Panc1 (cell line): ENCODE measurements at regions not wholly inside any gene's neighbourhood (a gene's known extent, or its start where the extent isn't known, plus 50 kb on each side); places are given as distances from the start of the nearest gene placed in this dataset.

Experiments
- ATAC-seq: fragments of 200-7000 bp; cut with Tn5 transposase; 2 replicates; pipeline ENCODE4 v1.9.1; 2020; ENCODE audit warnings: mild to moderate bottlenecking, moderate library complexity
- BruUV-seq: library from RNA; stranded (reverse); fragments of 400-500 nt; replicated peaks from 2 replicates; lab custom pipeline; 2021; lab: Mats Ljungman, UMichigan
- CTCF ChIA-PET: fragments of 300-600 bp; sonication (Branson Sonifier 250); formaldehyde crosslinking; loops from one replicate; lab custom pipeline; 2022; ENCODE audit warnings: antibody characterized with exemption; lab: Charles Lee
- POLR2A ChIA-PET: fragments of 300-600 bp; sonication (Branson Sonifier 250); formaldehyde crosslinking; loops from one replicate; lab custom pipeline; 2022; ENCODE audit warnings: antibody characterized with exemption; lab: Charles Lee
- DNase-seq: peaks from one replicate; pipeline ENCODE4 v3.0.0-alpha.2; 2010; ENCODE audit warnings: low read depth, low spot score
- H3K27ac ChIP-seq: 2 replicates; pipeline ENCODE4 v1.5.1; 2011; ENCODE audit warnings: mild to moderate bottlenecking, low read length, inconsistent platforms
- H3K27me3 ChIP-seq: fragments of 200-500 bp; sonication (Bioruptor generic); 2 replicates; pipeline ENCODE4 v1.6.0; 2014; ENCODE audit warnings: low read length, inconsistent platforms; ENCODE audit not compliant: control insufficient read depth, insufficient read depth
- H3K36me3 ChIP-seq: fragments of 200-500 bp; sonication (Bioruptor generic); 2 replicates; pipeline ENCODE4 v1.5.1; 2014; ENCODE audit warnings: inconsistent platforms, mild to moderate bottlenecking, low read length, moderate library complexity; ENCODE audit not compliant: control insufficient read depth, insufficient read depth
- H3K4me1 ChIP-seq: 2 replicates; pipeline ENCODE4 v1.5.1; 2011; ENCODE audit warnings: inconsistent platforms, mild to moderate bottlenecking, low read length, moderate library complexity; ENCODE audit not compliant: control insufficient read depth, insufficient read depth
- H3K4me3 ChIP-seq, 2 experiments: 2 replicates each; pipeline ENCODE4 v1.5.1; 2011 to 2012; ENCODE audit warnings: low read depth in 2 of 2, low read length in 2 of 2, mild to moderate bottlenecking in 2 of 2, inconsistent platforms in 1 of 2, moderate library complexity in 1 of 2
- H3K9me3 ChIP-seq: fragments of 200-500 bp; sonication (Bioruptor generic); 2 replicates; pipeline ENCODE4 v1.5.1; 2014; ENCODE audit warnings: low read depth, mild to moderate bottlenecking, inconsistent platforms, low read length, moderate library complexity; ENCODE audit not compliant: control insufficient read depth, insufficient read depth
- CTCF ChIP-seq: fragments of 450-650 bp; IDR thresholded peaks from 2 replicates; pipeline ENCODE4 v1.5.1; 2017; ENCODE audit warnings: mild to moderate bottlenecking
- POLR2AphosphoS5 ChIP-seq: IDR thresholded peaks from 2 replicates; pipeline ENCODE4 v1.6.1; 2012; ENCODE audit warnings: mild to moderate bottlenecking, low read depth, low read length, moderate library complexity
- REST ChIP-seq, 2 experiments: IDR thresholded peaks; 2 replicates each; pipeline ENCODE4 v1.6.1; 2011 to 2012; ENCODE audit warnings: low read depth in 2 of 2, control low read depth in 1 of 2, low read length in 1 of 2, mild to moderate bottlenecking in 1 of 2, moderate library complexity in 1 of 2; ENCODE audit not compliant: insufficient read depth in 1 of 2
- SIN3A ChIP-seq: IDR thresholded peaks from 2 replicates; pipeline ENCODE4 v1.6.1; 2012; ENCODE audit warnings: low read depth, mild to moderate bottlenecking, low read length, moderate library complexity, borderline replicate concordance; ENCODE audit not compliant: insufficient read depth
- TCF7L2 ChIP-seq: IDR thresholded peaks from 2 replicates; pipeline ENCODE4 v1.6.1; 2011; ENCODE audit warnings: mild to moderate bottlenecking, low read depth, low read length, inconsistent platforms
- in situ Hi-C: cut with HindIII; loops from 2 replicates; pipeline ENCODE4 v1.10.0; 2016; ENCODE audit warnings: low sequenced_read_pairs, low pct_unique_long_range_greater_than_20kb
- intact Hi-C: fragments of 100-400 bp; cut with micrococcal nuclease; formaldehyde crosslinking; loops from one replicate; pipeline ENCODE4 v1.10.0; 2022; ENCODE audit not compliant: unreplicated experiment

GRCh38 chr13:85321734-85322133, 477.5 kb downstream of the SLITRK6 start:
- no peaks in the 10 kb centered on the region for H3K36me3 ChIP-seq
- no peaks in the 10 kb centered on the region for H3K9me3 ChIP-seq
- no peaks in the 10 kb centered on the region for H3K27me3 ChIP-seq
- H3K4me1 ChIP-seq = no peaks in the 10 kb centered on the region
- H3K27ac ChIP-seq = no peak overlapping the region
- H3K4me3 ChIP-seq = no peak overlapping the region
- intact Hi-C loops (no loop called here), in situ Hi-C loops (no loop called here)
- CTCF ChIA-PET = no interaction called here
- POLR2A ChIA-PET = interaction anchor here (0.5 kb wide), 1 partner anchor 957 kb away, joined by 4 read pairs; no protein-coding TSS in a partner anchor
- ATAC-seq (no peak), DNase-seq (no peak)
- no TSS peak for BruUV-seq
- TF ChIP-seq REST (IDR thresholded peaks at IDR 0.05; ENCODE audit: insufficient read depth in 1 of 2, low read depth in 2 of 2, low read length in 1 of 2) (no peak), TCF7L2 (no peak), CTCF (no peak), POLR2AphosphoS5 (no peak), SIN3A (no peak)

- peaks cover 8% of the 10 kb centered on the region for H3K4me1 ChIP-seq
- ChIA-PET POLR2A (no interaction called here), CTCF (no interaction called here)
- in situ Hi-C loops (no loop called here), intact Hi-C loops (no loop called here)
- no peak overlapping the region for H3K27ac ChIP-seq
- TF ChIP-seq TCF7L2 (no peak), POLR2AphosphoS5 (no peak), CTCF (no peak), REST (IDR thresholded peaks at IDR 0.05; ENCODE audit: insufficient read depth in 1 of 2, low read depth in 2 of 2, low read length in 1 of 2) (no peak), SIN3A (no peak)
- BruUV-seq = no TSS peak
- ATAC-seq (no peak), DNase-seq (no peak)
- H3K36me3 ChIP-seq = no peaks in the 10 kb centered on the region
- H3K27me3 ChIP-seq = no peaks in the 10 kb centered on the region
- H3K4me3 ChIP-seq = no peak overlapping the region
- H3K9me3 ChIP-seq = no peaks in the 10 kb centered on the region
Observed at GRCh38 chr13:85317781-85318180, 481.4 kb downstream of the SLITRK6 start.
